Fibroblast of the aortic adventitia (primary cell): ENCODE measurements at regions not wholly inside any gene's neighbourhood (a gene's known extent, or its start where the extent isn't known, plus 50 kb on each side); places are given as distances from the start of the nearest gene placed in this dataset.

Experiments
- DNase-seq: peaks from one replicate; pipeline ENCODE4 v3.0.0-alpha.2; 2010; ENCODE audit warnings: low read depth
- H3K4me3 ChIP-seq: 2 replicates; pipeline ENCODE4 v1.5.1; 2011; ENCODE audit warnings: low read depth, mild to moderate bottlenecking, control low read depth, low read length, moderate library complexity
- CTCF ChIP-seq: IDR thresholded peaks from 2 replicates; pipeline ENCODE4 v1.5.1; 2011; ENCODE audit warnings: mild to moderate bottlenecking, low read length, control low read depth, inconsistent platforms; ENCODE audit not compliant: insufficient read depth

- H3K4me3 ChIP-seq = no peak overlapping the region
- no peak for TF ChIP-seq CTCF
- DNase-seq = no peak
Observed at GRCh38 chr2:67709835-67710234, 312.7 kb downstream of the ETAA1 start.

- DNase-seq = no peak
- no peak for TF ChIP-seq CTCF
- H3K4me3 ChIP-seq = no peak overlapping the region
Observed at GRCh38 chr2:67712484-67712883, 315.4 kb downstream of the ETAA1 start.

- no peak overlapping the region for H3K4me3 ChIP-seq
- no peak for DNase-seq
- no peak for TF ChIP-seq CTCF
Observed at GRCh38 chr2:67713376-67713775, 316.2 kb downstream of the ETAA1 start.

GRCh38 chr2:67716895-67717396 lies 319.8 kb downstream of the ETAA1 start:
- DNase-seq = no peak
- no peak for TF ChIP-seq CTCF
- H3K4me3 ChIP-seq = no peak overlapping the region

- no peak overlapping the region for H3K4me3 ChIP-seq
- no peak for TF ChIP-seq CTCF
- no peak for DNase-seq
Observed at GRCh38 chr2:67717692-67718091, 320.6 kb downstream of the ETAA1 start.

- no peak for TF ChIP-seq CTCF
- H3K4me3 ChIP-seq = no peak overlapping the region
- DNase-seq = no peak
Observed at GRCh38 chr2:67719351-67719750, 322.2 kb downstream of the ETAA1 start.

GRCh38 chr2:67721516-67721915 lies 324.4 kb downstream of the ETAA1 start:
- DNase-seq = no peak
- no peak for TF ChIP-seq CTCF

More at GRCh38 chr2:67721516-67721915, 324.4 kb downstream of the ETAA1 start:
- H3K4me3 ChIP-seq = no peak overlapping the region
